T follicular helper cell (primary cell): ENCODE measurements at regions not wholly inside any gene's neighbourhood (a gene's known extent, or its start where the extent isn't known, plus 50 kb on each side); places are given as distances from the start of the nearest gene placed in this dataset.
"Not testable (repeated sequence)": the region's sequence is repeated elsewhere in the genome, so short reads cannot be mapped to it uniquely, and the experiment has no call there.

Experiments
- DNase-seq: peaks from one replicate; pipeline ENCODE4 v3.0.0-alpha.2; 2020; ENCODE audit warnings: low read depth

DNA sequence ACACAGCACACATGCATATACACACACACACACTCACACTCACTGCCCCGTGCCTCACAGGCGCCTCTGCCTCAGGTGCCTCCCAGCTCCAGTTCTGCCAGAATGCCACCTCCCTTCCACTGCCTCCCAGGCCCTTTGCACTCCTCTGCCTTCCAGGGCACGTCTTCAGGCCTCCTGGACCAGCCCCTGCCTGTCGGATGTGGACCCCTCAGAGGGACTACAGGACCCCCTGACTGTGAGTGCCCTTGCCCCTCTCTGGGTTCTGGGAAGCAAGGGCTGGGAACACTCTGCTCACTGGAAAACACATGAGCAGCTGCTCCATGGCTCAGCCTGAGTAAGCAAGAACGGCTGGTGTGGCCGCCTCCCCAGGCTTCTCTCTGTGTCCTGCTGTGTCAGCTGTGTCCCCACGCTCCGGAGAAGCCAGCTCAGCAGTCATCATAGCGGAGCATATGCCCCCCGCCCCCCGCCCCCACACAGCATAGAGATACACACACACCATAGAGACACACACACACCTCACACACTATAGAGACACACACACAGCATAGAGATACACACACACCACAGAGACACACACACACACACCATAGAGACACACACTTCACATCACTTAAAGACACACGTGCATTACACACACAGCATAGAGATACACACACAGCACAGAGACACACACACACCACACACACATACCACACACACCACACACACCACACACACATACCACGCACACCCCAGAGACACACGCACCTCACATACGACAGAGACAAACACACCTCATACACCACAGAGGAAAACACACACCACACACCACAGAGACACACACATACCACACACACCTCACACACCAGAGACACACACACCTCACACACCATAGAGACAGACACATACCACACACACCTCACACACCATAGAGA is 271.3 kb downstream of the CYRIA start:
- DNase-seq = no peak

DNA sequence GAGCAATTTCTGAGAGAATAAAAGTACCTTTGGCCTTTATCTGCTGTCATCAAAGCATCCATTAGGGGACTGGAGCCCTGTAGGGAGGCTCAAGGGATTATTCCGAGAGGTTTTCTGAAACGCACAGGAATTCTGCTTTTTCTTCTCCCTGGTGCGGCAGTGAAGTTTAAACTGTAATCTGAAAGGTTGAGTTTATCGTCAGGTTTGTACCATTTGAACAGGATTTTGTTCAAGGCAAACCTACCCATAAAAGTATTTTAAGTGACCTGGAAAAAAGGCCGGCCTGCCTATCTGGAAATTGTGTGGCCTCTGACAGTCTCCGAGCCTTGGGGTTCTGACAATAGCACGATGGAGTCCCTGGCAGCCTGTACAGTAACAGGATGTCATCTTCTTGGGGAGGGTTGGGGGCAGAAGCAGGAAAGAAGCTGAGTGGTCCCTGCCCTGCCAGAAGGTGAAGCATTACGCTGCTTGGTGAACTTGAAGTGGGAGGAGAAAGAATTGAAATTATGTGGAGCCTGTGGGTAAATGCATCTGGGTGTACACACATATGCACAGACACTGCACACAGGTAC is 272.0 kb downstream of the CYRIA start:
- no peak for DNase-seq

DNA sequence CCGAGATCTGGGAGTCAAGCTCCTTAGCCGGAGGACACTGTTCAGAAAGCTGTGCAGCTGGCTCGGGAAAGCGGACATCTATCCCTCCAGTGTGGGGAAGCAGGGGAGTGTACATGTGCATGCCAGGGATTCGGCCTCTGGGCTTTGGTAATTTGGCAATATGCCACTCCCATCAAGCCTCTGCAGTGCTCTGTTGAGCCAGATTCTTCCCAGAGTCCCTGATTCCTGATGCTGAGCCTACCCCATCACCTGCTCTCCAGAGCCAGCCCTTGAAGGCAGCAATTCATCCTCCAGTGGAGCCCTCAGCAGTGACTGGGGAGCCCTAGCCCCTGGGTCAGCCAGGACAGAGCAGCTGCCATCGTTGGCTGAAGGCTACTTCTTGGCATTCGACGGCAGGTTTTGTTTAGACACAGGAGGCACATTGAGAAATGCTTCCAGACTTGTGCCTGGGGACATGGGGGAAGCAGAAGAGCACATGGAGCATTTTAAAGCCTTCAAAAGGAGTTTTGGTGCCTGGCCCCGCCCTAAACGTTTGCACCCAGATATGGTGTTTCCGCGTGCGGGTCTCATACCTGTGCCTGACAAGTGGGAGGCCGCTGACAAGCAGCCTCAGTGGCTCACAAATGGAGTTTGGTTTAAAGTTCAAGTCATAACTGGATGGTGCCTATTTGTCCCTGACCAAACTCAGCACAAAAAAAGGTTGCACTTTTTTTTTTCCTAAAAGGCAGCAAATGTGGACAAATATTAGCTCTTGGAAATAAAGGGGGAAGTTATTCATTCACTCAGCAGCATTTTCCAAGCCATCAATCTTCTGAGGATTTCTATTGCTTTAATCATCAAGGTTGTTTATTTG is 272.8 kb downstream of the CYRIA start:
- DNase-seq = no peak

DNA sequence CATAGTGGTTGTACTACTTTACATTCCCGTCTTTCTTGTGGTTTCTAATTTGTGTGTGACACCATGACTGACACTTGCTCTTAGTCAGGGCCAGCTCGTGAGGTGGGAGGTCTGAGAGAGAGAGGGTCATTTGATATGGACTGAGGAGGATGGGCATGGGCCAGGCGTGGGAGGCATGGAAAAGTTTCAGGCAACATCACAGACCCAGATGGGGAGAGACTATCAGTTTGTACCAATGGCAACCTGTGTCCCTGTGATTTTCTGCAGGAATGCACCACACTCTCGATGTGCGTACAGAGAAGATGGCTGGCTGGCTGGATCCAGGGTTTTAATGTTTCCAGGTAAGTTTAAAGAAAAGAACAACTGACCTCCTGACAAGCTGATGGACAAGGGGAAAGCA is 273.6 kb downstream of the CYRIA start:
- no peak for DNase-seq

DNA sequence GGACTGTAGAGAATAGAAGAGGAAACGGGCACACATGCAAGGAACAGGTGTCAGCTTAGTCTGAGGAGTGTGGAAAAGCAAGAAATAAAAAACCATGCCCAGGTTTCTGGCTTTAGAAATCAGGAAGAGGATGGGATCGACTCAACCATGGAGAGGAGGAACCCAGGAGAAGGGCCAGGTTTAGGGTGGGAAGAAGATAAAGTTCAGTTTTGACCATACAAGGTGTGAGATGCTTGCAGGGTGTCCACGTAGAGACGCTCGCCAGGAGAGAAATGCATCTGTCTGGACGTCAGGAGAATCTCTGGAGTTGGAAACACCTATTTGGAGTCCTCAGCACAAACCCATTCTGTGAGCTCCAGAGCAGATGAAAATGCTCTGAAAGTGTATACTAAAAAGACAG is 275.1 kb downstream of the CYRIA start:
- no peak for DNase-seq

DNA sequence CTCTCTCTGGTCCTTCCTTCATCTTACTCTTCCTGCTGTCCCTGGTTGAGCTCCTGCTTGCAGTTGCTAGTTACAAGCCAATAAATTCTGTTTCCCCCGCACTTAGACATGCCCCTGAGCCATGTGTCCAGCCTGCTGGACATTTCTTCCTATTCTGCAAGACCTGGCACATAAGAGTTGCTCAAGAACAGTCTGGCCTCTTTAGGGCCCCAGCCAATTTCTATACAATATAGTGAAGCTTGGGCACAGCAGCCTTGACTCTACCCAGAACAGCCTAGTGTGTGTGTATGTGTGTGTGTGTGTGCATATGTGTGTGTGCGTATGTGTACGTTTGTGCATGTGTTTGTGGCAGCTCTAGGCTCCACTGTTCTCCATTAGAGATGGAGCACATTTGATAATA is 276.0 kb downstream of the CYRIA start:
- no peak for DNase-seq

DNA sequence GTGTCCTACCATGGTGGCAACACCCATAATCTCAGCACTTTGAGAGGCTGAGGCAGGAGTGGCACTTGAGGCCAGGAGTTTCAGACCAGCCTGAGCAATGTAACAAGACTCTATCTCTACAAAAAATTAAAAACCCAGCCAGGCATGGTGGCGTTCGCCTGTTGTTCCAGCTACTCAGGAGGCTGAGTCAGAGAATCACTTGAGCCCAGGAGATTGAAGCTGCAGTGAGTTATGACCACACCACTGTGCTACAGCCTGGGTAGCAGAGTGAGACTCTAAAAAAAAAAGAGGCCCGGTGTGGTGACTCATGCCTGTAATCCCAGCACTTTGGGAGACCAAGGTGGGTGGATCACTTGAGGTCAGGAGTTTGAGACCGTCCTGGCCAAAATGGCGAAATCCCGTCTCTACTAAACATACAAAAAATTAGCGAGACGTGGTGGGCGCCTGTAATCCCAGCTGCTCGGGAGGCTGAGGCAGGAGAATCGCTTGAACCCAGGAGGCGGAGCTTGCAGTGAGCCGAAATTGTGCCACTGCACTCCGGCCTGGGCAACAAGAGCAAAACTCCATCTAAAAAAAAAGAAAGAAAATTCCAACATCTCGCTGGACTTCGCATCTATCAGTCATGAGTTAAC is 277.3 kb downstream of the CYRIA start:
- not testable (repeated sequence) for DNase-seq

DNA sequence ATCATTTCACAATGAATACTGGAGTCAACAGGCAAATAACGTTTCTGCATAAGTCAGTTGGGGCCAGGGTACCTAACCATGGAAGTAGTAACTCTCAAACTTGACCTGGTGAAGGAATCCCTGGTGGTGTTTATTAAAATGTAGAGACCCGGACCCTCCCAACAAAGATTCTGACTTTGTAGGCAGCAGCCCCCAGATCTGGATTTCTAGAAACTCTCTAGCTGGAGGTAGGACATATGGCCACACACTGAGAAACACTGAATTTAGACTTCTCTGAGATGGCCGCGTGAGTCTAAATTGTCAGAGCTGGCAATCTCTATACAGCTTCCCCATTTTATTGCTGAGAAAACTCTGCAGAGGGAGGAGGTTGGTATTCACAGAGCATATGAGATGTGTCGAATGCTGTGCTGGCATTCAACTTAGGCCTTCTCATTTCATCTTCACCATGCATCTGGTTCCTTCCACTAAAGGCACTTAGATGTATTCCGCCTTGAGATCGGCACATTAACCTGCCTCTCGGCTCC is 278.1 kb downstream of the CYRIA start:
- DNase-seq = no peak

DNA sequence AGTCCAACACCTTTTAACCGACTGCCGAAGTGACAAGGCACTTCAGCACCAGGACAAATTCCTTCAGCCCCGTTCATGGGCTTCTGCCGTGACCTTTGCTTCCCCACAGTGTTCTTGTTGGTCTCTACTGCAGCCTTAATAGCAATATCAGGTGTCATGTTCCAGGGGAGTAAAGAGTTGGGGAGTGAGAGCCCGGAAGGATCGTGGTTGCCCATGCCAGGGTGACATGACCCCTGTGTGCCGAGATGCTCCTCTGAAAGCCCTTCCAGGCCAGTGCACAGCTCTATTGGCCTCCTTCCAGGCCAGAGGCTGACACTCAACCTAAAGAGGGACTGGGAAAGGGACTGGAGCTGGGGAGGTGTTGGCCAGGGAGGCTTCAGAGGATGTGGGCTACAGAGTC is 279.2 kb downstream of the CYRIA start:
- no peak for DNase-seq

DNA sequence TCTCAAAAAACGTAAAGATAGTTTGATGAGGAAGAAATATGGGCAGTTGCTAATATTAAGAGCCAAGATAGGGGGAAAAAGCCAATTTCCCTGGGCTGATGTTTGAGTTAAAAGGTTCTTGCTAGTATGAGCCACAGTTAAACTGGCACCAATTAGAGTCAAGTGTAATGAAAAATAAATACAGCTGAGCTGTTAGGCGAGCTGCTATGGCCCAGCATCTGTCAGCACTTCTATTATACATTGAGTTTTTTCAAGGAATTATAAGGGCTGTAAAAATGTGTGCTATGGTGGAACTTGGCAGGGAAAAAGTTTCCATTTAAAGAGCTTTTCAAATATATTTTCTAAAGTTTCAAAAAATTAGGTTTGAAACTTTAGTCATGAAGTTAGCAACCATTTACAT is 279.6 kb downstream of the CYRIA start:
- no peak for DNase-seq

DNA sequence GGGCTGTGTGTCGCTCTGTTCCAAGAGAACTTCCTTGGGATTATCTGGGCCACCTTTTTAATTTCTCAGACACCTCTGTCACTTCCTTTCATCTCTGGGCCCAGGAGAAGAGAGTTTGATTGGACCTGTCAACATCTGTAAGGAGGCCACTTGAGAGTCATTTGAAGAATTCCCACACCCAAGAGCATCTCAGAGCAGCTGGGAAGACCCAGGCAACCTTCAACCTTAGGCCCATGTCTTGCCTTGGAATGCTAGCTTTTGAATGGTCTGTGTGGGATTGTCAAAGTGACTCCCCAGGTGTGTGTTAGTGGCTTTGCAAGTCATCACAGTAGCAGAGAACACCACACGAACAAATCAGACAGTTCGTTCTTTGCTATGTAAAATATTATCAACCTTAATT is 280.3 kb downstream of the CYRIA start:
- no peak for DNase-seq

DNA sequence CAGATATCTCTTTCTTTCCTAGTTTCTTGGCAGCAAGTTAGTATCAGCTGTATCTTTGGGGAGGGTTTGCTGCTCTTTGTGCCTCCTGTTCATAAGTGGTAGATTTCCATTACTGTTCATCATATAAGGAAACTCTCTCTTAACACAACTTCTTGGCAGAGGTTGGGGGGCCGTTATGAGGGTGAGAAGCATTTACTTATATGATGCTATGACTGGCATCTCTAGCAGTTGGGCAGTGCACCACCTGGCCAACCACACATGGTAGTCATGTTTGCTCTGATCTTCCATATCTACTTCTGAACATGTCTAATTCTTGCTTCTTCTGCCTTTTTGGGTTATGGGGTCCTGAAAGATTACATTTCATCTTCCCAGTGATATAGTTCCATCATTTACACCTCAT is 282.2 kb downstream of the CYRIA start:
- no peak for DNase-seq

DNA sequence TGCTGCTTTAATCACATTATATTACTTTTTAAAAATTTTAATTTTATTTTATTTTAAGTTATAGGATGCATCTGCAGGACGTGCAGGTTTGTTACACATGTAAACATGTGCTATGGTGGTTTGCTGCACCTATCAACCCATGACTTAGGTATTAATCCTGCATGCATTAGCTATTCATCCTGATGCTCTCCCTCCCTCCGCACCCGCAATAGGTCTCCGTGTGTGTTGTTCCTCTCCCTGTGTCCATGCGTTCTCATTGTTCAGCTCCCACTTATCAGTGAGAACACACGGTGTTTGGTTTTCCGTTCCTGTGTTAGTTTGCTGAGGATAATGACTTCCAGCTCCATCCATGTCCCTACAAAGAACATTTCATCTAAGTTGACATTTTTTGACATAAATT is 283.2 kb downstream of the CYRIA start:
- DNase-seq = no peak

DNA sequence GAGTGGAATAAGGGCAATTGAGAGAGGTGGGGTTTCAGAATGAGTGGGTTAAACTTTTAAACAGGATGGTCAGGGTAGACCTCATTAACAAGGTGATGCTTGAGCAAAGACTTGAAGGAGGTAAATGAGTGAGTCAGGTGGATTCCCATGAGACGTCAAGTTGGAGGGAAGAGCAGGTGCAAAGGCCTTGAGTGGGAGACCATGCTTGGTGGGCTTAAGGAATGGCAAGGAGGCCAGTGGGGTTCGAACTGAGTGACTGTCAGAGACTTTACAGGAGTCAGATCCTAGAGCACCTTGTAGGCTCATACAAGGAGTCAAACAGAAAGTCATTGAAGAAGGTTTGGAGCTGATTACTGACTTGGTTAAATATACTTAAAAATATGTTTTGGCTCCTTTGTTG is 284.1 kb downstream of the CYRIA start:
- DNase-seq = no peak

DNA sequence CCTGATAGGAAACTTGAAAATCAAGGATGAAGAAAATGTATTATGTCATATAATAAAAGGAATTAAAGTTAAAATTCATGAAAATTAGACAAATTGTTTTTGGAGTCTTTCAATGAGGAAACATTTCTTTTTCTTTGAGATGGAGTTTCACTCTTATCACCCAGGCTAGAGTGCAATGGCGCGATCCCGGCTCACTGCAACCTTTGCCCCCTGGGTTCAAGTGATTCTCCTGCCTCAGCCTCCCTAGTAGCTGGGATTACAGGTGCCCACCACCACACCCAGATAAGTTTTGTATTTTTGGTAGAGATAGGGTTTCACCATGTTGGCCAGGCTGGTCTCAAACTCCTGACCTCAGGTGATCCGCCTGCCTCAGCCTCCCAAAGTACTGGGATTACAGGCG is 285.7 kb downstream of the CYRIA start:
- DNase-seq = not testable (repeated sequence)

DNA sequence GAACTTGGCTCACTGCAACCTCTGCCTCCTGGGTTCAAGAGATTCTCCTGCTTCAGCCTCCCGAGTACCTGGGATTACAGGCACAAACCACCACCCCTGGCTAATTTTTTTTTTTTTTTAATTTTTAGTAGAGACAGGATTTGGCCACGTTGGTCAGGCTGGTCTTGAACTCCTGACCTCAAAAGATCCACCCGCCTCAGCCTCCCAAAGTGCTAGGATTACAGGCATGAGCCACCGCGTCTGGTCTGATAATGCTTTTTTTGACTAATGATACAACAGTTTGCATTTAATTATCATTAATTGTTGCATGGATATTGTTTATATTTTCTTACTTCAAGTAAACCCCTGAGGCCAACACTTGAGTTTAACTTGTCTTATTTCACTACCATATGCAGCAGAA is 286.6 kb downstream of the CYRIA start:
- not testable (repeated sequence) for DNase-seq

DNA sequence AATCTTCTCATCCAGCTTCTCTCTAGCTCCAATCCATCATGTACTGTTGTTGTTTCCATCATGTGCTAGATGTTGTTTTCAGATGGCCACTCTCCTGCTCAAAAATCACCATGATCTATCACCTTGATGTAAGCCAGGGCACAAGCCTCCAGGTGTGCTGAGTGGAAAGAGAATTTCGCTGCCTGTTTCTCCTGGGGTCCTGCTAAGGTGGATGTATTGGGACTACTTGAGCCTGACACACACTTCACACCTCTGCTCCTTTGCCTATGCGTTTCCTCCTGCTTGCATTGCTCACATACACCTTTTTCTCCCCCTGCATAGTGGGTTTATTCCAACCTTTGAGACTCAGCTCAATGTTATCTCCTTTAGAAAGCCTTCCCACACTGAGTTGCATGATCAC is 287.6 kb downstream of the CYRIA start:
- DNase-seq = no peak

DNA sequence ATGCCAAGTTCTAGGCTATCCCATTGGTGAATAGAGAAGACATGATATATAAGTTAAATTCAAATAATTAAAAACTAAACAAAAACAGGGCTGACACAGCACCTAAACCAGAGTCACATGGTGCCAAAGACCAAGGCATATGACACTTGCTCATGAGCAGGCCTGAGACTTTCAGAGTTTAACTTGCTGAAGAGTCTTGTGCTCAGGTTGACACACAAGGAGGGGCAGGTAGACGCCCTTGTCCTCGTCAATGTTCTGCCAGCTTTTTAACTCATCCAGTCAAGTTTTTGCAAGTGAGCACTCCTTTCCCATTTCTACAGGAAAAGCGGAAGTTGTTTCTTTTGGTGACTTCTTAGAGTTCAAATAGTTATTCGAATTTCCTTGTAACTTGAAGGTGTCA is 289.7 kb downstream of the CYRIA start:
- DNase-seq = no peak

DNA sequence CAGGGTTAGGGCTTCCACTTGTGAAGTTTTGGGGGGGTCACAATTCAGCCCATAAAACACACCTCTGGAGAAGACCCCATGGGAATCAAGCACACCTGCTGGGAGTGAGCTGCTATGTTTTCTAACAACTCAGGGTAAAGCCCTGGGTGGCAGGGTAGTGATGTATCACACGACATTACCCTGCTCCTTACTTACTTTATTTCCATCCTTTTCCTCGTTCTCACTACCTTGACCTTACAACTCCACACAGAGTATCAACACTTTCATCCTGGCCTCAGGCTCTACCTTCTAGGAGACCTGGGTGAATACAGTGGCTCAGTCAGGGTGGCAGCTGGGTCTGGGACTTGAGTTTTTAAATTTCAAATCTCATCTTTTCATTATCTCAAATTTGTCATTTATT is 290.3 kb downstream of the CYRIA start:
- no peak for DNase-seq

DNA sequence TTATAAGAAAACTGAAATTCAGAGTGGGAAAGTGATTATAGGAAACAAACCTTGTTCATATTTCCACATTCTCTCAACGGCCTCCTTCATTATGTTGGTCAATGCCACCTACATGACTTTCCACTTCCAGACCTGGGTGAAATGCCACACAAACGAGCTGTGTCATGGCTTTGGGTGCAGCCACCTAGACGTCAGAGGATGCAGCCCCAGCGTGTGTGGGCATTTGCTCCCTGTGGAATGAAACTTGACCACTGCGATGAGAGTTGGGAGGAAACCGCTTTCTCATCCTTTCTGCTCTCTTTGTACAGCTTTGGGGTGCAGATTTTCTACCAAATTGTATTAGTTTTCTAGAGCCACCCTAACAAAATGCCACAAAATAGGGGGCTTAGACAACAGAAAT is 291.0 kb downstream of the CYRIA start:
- no peak for DNase-seq

DNA sequence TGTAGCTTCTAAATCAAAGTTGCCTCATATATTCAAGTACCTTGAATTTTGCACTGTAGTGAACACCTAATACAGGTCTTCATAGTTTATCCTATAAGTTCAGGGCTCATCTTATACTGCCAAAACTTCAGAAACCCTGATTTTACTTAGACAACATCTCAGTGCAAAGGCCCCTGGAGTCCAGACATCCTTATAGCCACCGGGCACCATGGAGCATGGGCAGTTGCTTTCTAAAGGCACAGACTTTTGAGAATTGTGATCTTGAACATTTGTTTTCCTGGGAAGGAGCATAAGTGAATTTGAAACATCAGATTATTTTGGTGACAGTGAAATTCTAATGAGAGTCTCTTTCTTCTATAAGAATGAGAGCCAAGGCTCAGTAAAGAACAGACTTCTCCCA is 292.3 kb downstream of the CYRIA start:
- DNase-seq = no peak

DNA sequence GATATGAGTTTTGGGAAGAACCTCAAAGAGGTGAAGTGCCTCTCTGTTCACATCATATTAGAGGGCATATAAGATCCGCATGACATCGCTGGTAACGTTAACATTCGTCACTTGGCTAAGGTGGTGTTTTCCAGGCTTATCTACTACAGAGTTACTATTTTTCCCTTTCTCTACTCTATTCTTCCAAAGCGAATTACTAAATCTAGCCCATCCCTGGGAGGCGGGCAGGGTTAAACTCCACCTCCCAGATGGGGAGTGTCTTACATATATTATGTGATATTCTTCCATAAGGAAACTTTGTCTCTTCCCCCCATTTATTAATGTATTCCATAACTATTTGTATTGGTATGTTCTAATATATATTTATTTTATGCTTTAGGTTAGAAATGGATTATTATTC is 293.9 kb downstream of the CYRIA start:
- no peak for DNase-seq
